ENCODE measurements at regions not wholly inside any gene's neighbourhood (a gene's known extent, or its start where the extent isn't known, plus 50 kb on each side); places are given as distances from the start of the nearest gene placed in this dataset.

DNA sequence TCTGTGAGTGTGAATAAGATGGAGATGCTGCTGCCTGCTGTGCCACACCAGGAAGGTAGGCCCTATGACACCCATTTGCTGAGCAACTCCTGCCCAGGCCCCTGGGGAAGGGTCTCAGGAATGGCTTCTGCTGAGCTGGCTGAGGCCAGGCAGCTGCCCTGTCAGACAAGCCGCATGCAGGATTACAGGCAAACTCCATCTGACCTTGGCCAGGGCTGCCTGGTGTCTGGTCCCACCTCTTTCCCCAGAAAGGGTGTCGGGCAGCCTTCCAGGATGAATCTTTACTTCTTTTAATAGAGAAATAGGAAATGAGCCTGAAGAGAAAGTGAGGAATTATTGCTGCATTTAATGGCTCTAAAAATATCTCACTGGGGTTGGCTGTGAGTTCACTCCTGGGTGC lies 182.5 kb downstream of the IRX5 start:
- TF ChIP-seq, protein P1, sequence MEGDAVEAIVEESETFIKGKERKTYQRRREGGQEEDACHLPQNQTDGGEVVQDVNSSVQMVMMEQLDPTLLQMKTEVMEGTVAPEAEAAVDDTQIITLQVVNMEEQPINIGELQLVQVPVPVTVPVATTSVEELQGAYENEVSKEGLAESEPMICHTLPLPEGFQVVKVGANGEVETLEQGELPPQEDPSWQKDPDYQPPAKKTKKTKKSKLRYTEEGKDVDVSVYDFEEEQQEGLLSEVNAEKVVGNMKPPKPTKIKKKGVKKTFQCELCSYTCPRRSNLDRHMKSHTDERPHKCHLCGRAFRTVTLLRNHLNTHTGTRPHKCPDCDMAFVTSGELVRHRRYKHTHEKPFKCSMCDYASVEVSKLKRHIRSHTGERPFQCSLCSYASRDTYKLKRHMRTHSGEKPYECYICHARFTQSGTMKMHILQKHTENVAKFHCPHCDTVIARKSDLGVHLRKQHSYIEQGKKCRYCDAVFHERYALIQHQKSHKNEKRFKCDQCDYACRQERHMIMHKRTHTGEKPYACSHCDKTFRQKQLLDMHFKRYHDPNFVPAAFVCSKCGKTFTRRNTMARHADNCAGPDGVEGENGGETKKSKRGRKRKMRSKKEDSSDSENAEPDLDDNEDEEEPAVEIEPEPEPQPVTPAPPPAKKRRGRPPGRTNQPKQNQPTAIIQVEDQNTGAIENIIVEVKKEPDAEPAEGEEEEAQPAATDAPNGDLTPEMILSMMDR (IDR thresholded peaks at IDR 0.05): no peak
- TF ChIP-seq EP300 (IDR thresholded peaks at IDR 0.05) (no peak), POLR2A (IDR thresholded peaks at IDR 0.05) (no peak), POLR2AphosphoS5 (IDR thresholded peaks at IDR 0.05) (no peak)
- H3K9me3 ChIP-seq: no peaks in the 10 kb centered on the region
- 87% methylated on average over 2 of the region's 2 CpGs for WGBS
- no peaks in the 10 kb centered on the region for H3K36me3 ChIP-seq
- H3K4me3 ChIP-seq: no peak overlapping the region
- no peaks in the 10 kb centered on the region for H3K4me1 ChIP-seq
- DNase-seq (ENCODE audit: low spot score in 2 of 2): no peak
- H3K27me3 ChIP-seq: no peaks in the 10 kb centered on the region
- H3K27ac ChIP-seq: no peak overlapping the region

DNA sequence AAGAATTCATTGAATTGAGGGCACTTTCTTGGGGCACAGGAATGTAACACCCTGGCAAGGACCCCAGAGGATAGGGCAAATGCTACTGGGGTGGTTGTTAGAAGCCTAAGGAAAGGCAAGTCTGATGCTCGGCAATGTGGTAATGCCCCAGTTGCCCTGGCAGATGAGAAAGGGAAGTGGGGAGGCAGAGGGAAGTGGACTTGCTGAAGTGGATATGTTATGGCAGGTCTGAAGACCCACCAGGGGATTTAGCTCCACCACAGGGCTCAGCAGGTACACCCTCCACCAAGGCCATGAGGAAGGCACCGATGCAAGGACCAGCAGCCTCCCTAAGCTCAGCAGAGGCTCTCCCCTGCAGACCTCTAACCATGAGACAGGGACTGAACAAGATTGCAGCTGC lies 184.8 kb downstream of the IRX5 start:
- H3K27me3 ChIP-seq: no peaks in the 10 kb centered on the region
- no peaks in the 10 kb centered on the region for H3K36me3 ChIP-seq

DNA sequence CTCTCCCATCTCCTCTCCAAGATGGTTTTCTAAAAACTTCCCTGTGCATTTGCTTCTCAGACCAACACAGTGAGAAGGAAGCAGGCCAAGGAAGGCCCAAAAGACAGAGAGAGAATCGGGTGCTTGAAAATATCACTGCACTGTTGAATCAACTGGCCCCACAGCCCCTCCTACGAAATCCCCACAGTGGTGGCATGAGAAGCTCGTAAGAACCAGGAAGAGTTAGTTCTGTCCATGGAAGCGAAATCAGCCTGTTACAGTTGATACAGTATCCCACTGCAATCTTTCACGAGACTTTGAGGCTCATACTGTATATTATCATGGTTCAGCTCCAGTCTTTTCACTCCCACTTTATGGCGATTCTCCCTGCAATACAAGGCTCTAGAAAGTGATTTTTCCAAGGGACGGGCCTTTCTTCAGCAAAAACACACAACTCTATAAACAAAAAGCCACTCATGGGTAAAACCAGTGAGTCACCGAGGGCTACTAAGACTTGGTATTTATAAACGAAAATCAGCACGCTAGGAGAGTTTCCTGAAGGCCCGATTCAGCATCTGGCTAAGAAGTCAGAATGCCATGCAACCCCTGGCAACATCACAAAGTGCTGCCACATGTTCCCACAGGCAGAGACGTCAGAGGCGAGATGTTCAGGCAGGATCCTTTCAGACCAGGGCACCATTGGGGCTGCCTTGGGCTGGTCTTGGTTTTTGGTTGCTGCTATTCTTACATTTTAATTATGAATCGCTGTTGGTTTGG lies 185.7 kb downstream of the IRX5 start:
- Histone ChIP-seq H3K4me3 (no peak overlapping the region), H3K27me3 (no peaks in the 10 kb centered on the region), H3K27ac (no peak overlapping the region), H3K36me3 (no peaks in the 10 kb centered on the region), H3K4me1 (no peaks in the 10 kb centered on the region), H3K9me3 (no peaks in the 10 kb centered on the region)
- TF ChIP-seq POLR2A (IDR thresholded peaks at IDR 0.05): no peak
- no peak for TF ChIP-seq POLR2AphosphoS5 (IDR thresholded peaks at IDR 0.05)
- TF ChIP-seq, protein P1 (IDR thresholded peaks at IDR 0.05): no peak
- no peak for TF ChIP-seq EP300 (IDR thresholded peaks at IDR 0.05)
- no peak for DNase-seq (ENCODE audit: low spot score in 2 of 2)
- 69% methylated on average over 13 of the region's 14 CpGs for WGBS

More for the DNA sequence above, 184.8 kb downstream of the IRX5 start:
- TF ChIP-seq POLR2A (IDR thresholded peaks at IDR 0.05) (no peak), POLR2AphosphoS5 (IDR thresholded peaks at IDR 0.05) (no peak), EP300 (IDR thresholded peaks at IDR 0.05) (no peak)
- TF ChIP-seq, protein P1 (IDR thresholded peaks at IDR 0.05): no peak
- Histone ChIP-seq H3K4me3 (no peak overlapping the region), H3K9me3 (no peaks in the 10 kb centered on the region), H3K27ac (no peak overlapping the region), H3K4me1 (no peaks in the 10 kb centered on the region)
- DNase-seq (ENCODE audit: low spot score in 2 of 2): no peak
- 92% methylated on average over 2 of the region's 2 CpGs for WGBS

DNA sequence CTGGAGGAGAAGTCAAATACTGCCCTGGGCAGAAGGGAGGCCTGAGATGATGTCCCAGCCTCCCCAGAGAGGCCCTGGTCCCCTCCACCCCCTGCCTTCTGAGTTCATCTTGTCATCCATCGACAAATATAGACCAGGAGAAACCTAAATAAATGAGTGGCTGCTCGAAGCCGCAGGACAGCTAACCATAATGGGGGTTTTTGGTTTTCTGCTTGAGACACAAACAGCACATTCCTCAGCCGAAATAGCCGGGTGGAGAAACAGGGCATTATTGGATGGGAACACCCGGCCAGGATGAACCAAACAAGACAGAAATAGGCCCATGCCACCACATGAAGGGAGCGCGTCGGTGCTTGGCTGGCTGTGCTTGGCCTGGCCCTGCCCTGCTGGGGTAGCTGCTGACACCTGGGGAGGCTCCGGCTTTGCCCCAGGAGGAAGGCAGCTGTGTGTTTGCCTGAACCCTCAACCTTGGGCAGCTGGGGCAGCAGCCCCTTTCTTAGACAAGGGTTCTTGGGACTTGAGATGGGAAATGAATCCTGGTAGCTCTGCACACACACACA lies 188.1 kb downstream of the IRX5 start:
- WGBS: 83% methylated on average over 9 of the region's 10 CpGs
- Histone ChIP-seq H3K9me3 (no peaks in the 10 kb centered on the region), H3K4me3 (no peak overlapping the region), H3K27ac (no peak overlapping the region), H3K27me3 (no peaks in the 10 kb centered on the region), H3K4me1 (no peaks in the 10 kb centered on the region), H3K36me3 (no peaks in the 10 kb centered on the region)
- TF ChIP-seq POLR2AphosphoS5 (IDR thresholded peaks at IDR 0.05): no peak
- no peak for TF ChIP-seq EP300 (IDR thresholded peaks at IDR 0.05)
- TF ChIP-seq POLR2A (IDR thresholded peaks at IDR 0.05): no peak
- TF ChIP-seq, protein P1 (IDR thresholded peaks at IDR 0.05): no peak
- no peak for DNase-seq (ENCODE audit: low spot score in 2 of 2)

DNA sequence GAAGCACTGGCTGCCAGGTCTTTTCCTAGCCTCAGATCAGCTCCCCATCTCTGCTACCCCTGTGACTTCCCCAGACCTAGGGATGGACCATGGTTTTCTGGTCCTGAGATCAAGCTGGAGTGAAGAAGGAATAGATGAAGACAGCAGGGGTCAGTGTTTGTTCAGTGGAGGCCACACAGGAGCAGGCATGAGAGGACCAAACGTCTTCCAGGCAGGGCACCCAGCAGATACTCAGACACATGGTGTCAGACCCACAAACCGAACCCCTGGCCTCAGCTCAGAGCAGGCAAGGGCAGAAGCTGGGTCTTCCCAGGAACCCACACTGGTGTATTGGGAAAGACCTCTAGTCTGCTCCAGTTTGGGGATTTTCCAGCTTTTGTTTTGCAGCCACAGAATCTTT lies 189.7 kb downstream of the IRX5 start:
- no peak for DNase-seq (ENCODE audit: low spot score in 2 of 2)
- Histone ChIP-seq H3K36me3 (no peaks in the 10 kb centered on the region), H3K27me3 (no peaks in the 10 kb centered on the region), H3K9me3 (no peaks in the 10 kb centered on the region), H3K4me3 (no peak overlapping the region), H3K4me1 (no peaks in the 10 kb centered on the region), H3K27ac (no peak overlapping the region)
- TF ChIP-seq POLR2A (IDR thresholded peaks at IDR 0.05): no peak
- no peak for TF ChIP-seq POLR2AphosphoS5 (IDR thresholded peaks at IDR 0.05)
- TF ChIP-seq EP300 (IDR thresholded peaks at IDR 0.05): no peak
- TF ChIP-seq, protein P1 (IDR thresholded peaks at IDR 0.05): no peak
- 18% methylated on average over 2 of the region's 2 CpGs for WGBS
